ENCODE measurements at regions not wholly inside any gene's neighbourhood (a gene's known extent, or its start where the extent isn't known, plus 50 kb on each side); places are given as distances from the start of the nearest gene placed in this dataset.

DNA sequence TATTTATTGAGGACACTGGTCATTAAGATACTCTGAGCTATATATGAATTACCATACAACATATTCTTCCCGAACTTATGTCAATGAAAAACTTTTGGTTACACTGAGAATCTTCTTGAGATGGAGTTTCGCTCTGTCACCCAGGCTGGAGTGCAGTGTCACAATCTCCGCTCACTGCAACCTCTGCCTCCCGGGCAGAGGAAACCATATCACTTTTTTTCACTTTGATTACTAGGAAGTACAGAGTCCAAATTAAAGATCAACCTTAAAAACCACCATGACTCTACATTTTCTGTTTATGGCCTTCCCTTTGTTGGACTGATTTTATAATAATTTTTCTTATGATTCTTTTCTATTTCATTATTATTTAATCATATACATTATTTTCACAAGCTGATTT lies 336.5 kb downstream of the FSCB start:
- DNase-seq (ENCODE audit: low spot score) (no peak), ATAC-seq (no peak)
- peaks cover 14% of the 10 kb centered on the region for H3K9me3 Mint-ChIP-seq
- H3K27me3 Mint-ChIP-seq = no peaks in the 10 kb centered on the region
- no peak overlapping the region for H3K4me3 Mint-ChIP-seq
- no peaks in the 10 kb centered on the region for H3K4me1 Mint-ChIP-seq (ENCODE audit: low read depth in 2 of 2)
- H3K36me3 Mint-ChIP-seq = no peaks in the 10 kb centered on the region
- no peak overlapping the region for H3K27ac Mint-ChIP-seq

DNA sequence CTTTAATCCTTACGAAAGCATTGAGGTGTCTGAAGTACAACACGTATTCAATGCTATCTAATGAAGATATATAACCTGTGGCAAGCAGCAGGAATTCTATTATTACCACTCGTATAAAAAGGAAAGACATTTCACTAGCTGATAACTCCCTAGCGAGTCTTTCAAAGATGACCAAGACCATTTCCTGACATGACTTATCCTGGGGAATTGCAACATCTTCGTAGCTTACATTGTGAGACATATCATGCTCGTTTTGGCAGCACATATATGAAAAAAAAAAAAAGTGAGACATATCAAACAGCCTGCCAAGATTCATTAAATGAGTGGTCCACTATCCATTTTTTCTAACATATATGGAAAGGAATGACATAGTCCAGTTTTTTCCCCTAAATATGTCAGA lies 337.0 kb downstream of the FSCB start:
- no peak for ATAC-seq
- DNase-seq (ENCODE audit: low spot score) = no peak
- Mint-ChIP-seq H3K4me1 (ENCODE audit: low read depth in 2 of 2) (no peaks in the 10 kb centered on the region), H3K27ac (no peak overlapping the region), H3K9me3 (peaks cover 12% of the 10 kb centered on the region), H3K4me3 (no peak overlapping the region), H3K36me3 (no peaks in the 10 kb centered on the region), H3K27me3 (no peaks in the 10 kb centered on the region)

DNA sequence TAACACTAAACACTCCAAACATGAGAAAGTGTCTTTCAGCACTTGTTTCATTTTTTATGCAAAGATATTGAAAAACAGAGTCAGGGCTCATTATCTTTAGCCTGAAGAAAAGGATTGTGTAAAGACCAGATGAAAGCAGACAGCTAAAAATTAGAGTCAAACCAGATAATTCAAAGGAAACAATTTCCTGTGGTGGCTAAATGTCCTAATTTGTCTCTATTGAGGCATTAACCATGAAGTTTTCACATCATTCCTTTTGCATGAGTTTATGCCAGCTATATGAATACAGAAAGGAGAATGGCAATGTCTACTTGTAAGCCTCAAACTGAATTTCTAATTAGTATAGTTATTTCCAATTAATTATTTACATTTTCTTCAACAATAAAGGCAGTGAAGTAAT lies 338.5 kb downstream of the FSCB start:
- no peak for DNase-seq (ENCODE audit: low spot score)
- ATAC-seq = no peak
- Mint-ChIP-seq H3K36me3 (no peaks in the 10 kb centered on the region), H3K27ac (no peak overlapping the region), H3K4me3 (no peak overlapping the region), H3K4me1 (ENCODE audit: low read depth in 2 of 2) (no peaks in the 10 kb centered on the region), H3K27me3 (no peaks in the 10 kb centered on the region), H3K9me3 (peaks cover 10% of the 10 kb centered on the region)

DNA sequence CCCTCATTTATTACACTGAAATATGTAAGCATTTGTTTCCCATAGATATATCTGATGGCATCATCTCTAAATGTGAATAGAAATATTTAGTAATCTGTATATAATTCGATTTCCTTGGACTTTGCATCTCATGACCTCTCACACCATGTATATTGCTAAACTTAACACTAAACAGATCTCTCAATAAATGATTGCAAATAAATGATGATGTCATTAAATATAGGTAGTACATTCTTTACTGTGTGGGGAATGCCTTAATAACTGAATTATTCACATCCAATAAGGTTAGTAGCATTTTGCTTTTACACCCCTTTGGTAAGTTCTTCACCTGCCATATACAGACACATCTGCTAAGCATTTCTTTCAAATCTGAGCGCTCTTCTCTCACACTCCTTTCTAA lies 340.5 kb downstream of the FSCB start:
- ATAC-seq (no peak), DNase-seq (ENCODE audit: low spot score) (no peak)
- no peaks in the 10 kb centered on the region for H3K36me3 Mint-ChIP-seq
- H3K27me3 Mint-ChIP-seq = no peaks in the 10 kb centered on the region
- H3K9me3 Mint-ChIP-seq = peaks cover 22% of the 10 kb centered on the region
- no peak overlapping the region for H3K4me3 Mint-ChIP-seq
- H3K4me1 Mint-ChIP-seq (ENCODE audit: low read depth in 2 of 2) = no peaks in the 10 kb centered on the region
- no peak overlapping the region for H3K27ac Mint-ChIP-seq

DNA sequence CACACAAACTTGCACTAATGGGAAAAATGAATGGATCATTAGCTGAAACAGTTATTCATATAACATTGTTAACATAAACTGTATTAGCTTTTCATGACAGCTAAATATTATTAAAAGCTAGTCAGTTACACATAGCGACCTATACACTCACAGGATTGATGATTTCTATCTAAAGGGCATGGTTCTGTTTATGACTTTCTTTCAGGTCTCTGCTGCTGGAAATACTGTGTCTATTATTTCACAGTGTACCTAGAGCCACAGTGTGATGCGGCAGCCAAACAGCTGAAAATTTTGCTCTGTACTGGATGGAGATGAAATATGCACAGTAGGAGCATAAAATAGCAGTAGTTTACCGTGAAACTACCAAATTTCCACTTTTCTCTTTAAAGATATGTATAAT lies 341.1 kb downstream of the FSCB start:
- no peak overlapping the region for H3K27ac Mint-ChIP-seq
- no peak for ATAC-seq
- DNase-seq (ENCODE audit: low spot score) = no peak
- H3K4me1 Mint-ChIP-seq (ENCODE audit: low read depth in 2 of 2) = no peaks in the 10 kb centered on the region
- H3K27me3 Mint-ChIP-seq = no peaks in the 10 kb centered on the region
- H3K4me3 Mint-ChIP-seq = no peak overlapping the region
- H3K36me3 Mint-ChIP-seq = no peaks in the 10 kb centered on the region
- H3K9me3 Mint-ChIP-seq = peaks cover 22% of the 10 kb centered on the region

DNA sequence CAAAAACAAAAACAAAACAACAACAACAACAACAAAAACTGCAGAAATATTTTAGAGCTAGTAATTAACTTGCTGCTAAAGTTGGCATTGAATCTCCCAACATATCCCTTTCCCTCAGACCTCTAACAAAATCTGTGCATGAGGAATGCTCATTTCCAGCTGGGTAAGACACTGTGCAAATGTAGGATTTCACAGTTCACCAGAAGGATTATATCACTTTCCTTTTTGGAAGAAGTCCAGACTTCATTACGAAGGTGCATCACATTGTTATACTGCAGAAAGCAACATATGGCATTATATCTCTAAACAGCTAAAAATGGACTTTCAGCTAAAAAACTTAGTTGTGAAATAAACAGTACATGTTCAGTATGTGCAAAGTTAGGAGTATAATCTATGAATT lies 341.8 kb downstream of the FSCB start:
- no peak overlapping the region for H3K4me3 Mint-ChIP-seq
- H3K9me3 Mint-ChIP-seq = peaks cover 22% of the 10 kb centered on the region
- no peaks in the 10 kb centered on the region for H3K27me3 Mint-ChIP-seq
- DNase-seq (ENCODE audit: low spot score) = no peak
- no peaks in the 10 kb centered on the region for H3K36me3 Mint-ChIP-seq
- no peak for ATAC-seq
- no peak overlapping the region for H3K27ac Mint-ChIP-seq
- no peaks in the 10 kb centered on the region for H3K4me1 Mint-ChIP-seq (ENCODE audit: low read depth in 2 of 2)

DNA sequence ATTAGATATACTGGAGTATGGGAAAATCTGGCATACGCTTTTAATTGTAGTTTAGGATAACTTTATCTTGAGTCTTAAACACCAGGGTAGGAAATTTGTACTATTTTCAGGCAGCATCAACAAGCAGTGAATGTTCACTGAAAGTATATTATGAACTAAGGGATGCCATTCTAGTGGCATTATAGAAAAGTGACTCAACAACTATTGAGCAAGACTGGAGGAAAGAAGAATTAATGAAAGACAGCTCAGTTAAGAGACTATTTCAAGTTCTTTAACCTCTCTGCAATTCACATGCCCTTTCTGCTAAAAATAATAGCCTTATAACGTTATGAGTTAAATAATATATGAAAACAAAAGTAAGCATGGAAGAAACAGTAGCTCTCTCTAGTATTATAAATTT lies 343.1 kb downstream of the FSCB start:
- Mint-ChIP-seq H3K27me3 (no peaks in the 10 kb centered on the region), H3K4me3 (no peak overlapping the region), H3K27ac (no peak overlapping the region), H3K36me3 (no peaks in the 10 kb centered on the region), H3K4me1 (ENCODE audit: low read depth in 2 of 2) (no peaks in the 10 kb centered on the region), H3K9me3 (peaks cover 22% of the 10 kb centered on the region)
- ATAC-seq (no peak), DNase-seq (ENCODE audit: low spot score) (no peak)

DNA sequence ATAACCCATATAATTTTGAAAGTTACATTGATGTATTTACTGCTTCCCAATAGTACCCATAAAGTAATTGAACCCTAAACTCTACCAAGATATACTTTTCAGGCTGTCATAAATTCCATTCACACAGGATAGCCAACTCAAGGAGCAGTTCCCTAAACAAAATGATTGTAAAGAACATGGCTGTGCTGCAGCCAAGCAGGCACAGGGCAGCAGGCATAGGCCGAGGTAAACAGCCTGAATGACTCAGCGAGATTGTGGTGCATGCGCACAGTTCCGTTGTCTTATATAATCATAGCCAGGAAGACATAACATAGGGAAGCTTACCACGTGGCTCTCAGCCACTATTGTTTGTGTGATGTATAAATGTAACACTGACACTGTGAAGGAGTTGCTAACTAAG lies 344.9 kb downstream of the FSCB start:
- no peak overlapping the region for H3K27ac Mint-ChIP-seq
- H3K9me3 Mint-ChIP-seq = peaks cover 21% of the 10 kb centered on the region
- peaks cover 7% of the 10 kb centered on the region for H3K36me3 Mint-ChIP-seq
- H3K4me3 Mint-ChIP-seq = no peak overlapping the region
- ATAC-seq (no peak), DNase-seq (ENCODE audit: low spot score) (no peak)
- no peaks in the 10 kb centered on the region for H3K27me3 Mint-ChIP-seq
- no peaks in the 10 kb centered on the region for H3K4me1 Mint-ChIP-seq (ENCODE audit: low read depth in 2 of 2)

DNA sequence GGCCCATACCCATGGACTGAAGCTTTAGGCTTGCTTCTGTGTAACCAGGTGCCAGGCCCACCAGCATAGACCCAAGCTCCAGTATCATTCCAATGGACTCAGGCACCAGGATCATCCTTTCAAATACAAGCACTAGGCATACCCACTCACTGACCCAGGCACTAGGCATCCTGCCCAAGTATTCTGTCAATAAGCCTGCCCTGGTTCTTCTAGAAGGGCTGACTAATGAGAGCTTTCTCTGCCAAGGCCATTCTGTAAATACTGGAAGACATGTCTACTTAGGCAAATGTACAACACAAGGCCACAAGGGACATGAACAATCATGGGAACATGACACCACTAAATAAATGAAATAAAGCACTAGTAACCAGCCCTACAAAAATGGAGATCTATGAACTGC lies 352.2 kb downstream of the FSCB start:
- DNase-seq (ENCODE audit: low spot score) (no peak), ATAC-seq (no peak)
- Mint-ChIP-seq H3K4me1 (ENCODE audit: low read depth in 2 of 2) (no peaks in the 10 kb centered on the region), H3K27me3 (no peaks in the 10 kb centered on the region), H3K27ac (no peak overlapping the region), H3K36me3 (peaks cover 8% of the 10 kb centered on the region), H3K4me3 (no peak overlapping the region), H3K9me3 (peaks cover 16% of the 10 kb centered on the region)

DNA sequence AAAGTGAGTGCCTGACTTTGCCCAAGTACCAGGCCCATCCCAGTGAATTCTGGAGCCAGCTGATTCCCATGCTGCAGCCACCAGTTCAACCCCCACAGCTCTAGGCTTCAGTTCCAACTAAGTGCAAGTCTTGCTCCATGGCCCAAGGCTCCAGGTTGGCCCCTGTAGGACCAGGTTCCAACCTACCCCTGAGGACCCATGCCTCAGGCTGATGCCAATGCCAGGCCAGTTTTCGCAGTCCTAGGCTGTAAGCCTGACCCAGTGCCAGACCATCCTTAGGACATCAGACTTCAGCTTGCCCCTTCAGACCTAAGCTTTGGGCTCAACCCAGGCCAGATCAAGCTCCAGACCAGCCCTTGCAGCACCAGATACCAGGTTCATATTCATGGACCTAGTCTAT lies 352.6 kb downstream of the FSCB start:
- Mint-ChIP-seq H3K27ac (no peak overlapping the region), H3K9me3 (peaks cover 16% of the 10 kb centered on the region), H3K36me3 (peaks cover 8% of the 10 kb centered on the region)

DNA sequence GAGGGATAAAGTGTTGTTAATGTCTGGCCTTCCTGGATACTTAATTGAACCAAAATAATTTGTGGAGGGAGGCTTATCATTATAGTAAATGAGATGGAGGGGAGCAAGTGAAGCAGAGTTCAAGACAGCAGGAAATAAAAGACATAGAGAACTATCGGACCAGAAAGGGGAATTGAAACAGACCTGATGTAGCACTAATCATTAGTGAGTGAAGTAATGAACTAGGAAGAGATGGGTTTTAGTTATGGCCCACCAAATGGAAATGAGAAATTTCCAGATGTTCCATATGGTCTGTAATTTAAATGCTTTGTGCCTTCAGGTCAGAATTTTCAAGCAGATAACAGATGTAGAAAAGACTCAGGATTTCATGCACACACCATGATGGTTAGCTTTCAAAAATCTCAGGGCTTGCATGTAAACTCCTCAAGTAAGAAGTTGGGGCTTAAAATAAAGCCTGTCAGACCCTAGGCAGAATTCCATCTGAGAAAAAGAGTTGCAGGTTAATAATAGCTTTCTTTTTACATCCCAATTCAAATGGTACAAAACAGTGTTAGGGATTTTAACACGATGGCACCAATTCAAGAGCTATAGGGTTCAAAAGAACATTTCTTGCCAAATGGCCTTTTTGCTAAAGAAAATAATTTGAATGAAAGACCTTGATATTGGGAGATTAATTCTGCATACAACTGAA lies 355.8 kb downstream of the FSCB start:
- no peaks in the 10 kb centered on the region for H3K36me3 Mint-ChIP-seq
- no peaks in the 10 kb centered on the region for H3K27me3 Mint-ChIP-seq
- H3K9me3 Mint-ChIP-seq = peaks cover 6% of the 10 kb centered on the region
- H3K4me3 Mint-ChIP-seq = no peak overlapping the region
- DNase-seq (ENCODE audit: low spot score) = no peak
- H3K27ac Mint-ChIP-seq = no peak overlapping the region
- no peak for ATAC-seq
- no peaks in the 10 kb centered on the region for H3K4me1 Mint-ChIP-seq (ENCODE audit: low read depth in 2 of 2)

More for the DNA sequence above, 352.6 kb downstream of the FSCB start:
- Mint-ChIP-seq H3K4me1 (ENCODE audit: low read depth in 2 of 2) (no peaks in the 10 kb centered on the region), H3K27me3 (no peaks in the 10 kb centered on the region), H3K4me3 (no peak overlapping the region)
- DNase-seq (ENCODE audit: low spot score) (no peak), ATAC-seq (no peak)

DNA sequence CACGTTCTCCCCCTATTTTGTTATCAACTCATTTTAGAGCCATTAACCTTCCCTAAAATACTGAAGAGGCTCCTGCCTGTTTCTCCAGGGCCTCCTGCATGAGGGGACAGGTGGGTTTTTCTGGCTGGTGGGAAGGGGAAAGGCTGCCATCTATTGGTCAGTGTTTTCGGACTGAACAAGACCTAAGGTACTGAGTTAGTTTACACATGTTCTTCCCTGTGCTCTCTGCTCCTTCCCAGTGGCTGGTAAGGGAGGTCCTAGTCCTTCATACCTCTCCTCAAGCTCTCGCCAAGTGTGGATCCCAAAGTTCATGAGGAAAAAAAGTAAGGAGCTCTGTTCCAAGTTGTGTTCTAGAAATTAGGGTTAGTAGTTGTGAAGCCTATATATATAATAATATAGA lies 357.5 kb downstream of the FSCB start:
- Mint-ChIP-seq H3K36me3 (no peaks in the 10 kb centered on the region), H3K27ac (no peak overlapping the region), H3K27me3 (no peaks in the 10 kb centered on the region), H3K4me3 (no peak overlapping the region), H3K4me1 (ENCODE audit: low read depth in 2 of 2) (no peaks in the 10 kb centered on the region), H3K9me3 (peaks cover 6% of the 10 kb centered on the region)
- ATAC-seq (no peak), DNase-seq (ENCODE audit: low spot score) (no peak)

DNA sequence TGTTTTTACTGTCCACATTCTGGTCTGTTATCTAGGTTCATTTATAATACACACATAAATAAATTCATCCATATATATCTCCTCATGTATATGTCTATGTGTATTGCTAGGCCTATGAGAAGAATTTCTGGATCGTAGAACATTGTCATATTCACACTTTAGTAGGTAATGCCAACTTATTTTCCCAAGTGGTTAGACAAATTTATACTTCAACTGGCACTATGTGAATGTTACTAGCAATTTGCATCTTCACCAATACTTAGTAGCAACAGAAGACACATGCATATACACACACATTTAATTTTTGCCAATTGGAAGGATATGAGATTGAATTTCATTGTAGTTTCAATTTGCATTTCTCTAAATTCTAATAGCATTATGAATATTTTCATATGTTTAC lies 365.1 kb downstream of the FSCB start:
- Mint-ChIP-seq H3K27me3 (no peaks in the 10 kb centered on the region), H3K9me3 (peaks cover 18% of the 10 kb centered on the region)
- no peak for ATAC-seq

DNA sequence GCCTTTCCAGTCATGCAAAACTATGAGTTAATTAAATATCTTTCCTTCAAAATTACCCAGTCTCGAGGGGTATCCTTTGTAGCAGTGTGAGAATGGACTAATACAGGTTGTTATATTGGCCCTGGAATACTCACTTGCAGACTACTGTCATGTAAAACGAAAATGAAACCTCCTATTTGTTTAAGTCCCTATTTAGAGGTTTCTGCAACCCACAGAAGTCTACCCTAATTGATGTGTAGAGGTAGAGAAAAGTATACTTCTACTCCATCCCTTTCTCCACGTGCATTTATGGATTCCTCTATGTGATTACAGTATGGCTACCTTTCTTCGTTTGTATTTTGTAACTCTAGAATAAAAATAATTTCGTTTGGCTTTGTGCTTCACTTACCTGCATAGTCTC lies 371.1 kb downstream of the FSCB start:
- no peaks in the 10 kb centered on the region for H3K27me3 Mint-ChIP-seq
- H3K36me3 Mint-ChIP-seq = no peaks in the 10 kb centered on the region
- peaks cover 15% of the 10 kb centered on the region for H3K9me3 Mint-ChIP-seq
- no peak overlapping the region for H3K27ac Mint-ChIP-seq
- H3K4me1 Mint-ChIP-seq (ENCODE audit: low read depth in 2 of 2) = no peaks in the 10 kb centered on the region
- H3K4me3 Mint-ChIP-seq = no peak overlapping the region
- ATAC-seq (no peak), DNase-seq (ENCODE audit: low spot score) (no peak)

More for the DNA sequence above, 365.1 kb downstream of the FSCB start:
- Mint-ChIP-seq H3K4me1 (ENCODE audit: low read depth in 2 of 2) (no peaks in the 10 kb centered on the region), H3K36me3 (no peaks in the 10 kb centered on the region), H3K27ac (no peak overlapping the region), H3K4me3 (no peak overlapping the region)
- DNase-seq (ENCODE audit: low spot score) = no peak

DNA sequence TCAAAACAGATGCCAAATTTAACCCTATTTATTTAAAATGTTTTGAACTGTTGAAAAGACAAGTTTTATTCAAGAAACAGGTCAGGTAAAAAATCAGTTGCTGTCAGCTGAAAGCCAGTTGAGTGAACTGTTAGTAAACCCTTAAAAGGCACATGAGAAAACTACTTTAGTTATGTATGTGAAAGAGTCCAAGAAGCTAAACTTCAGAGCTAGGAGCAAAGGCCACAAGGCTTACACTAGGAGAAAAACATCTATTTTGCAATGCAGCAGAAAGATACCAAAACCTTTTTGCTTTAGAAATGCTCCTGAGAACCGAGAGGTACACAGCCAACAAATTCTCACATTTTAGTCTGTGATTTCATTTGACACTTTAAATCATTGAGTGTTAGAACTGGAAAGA lies 375.2 kb downstream of the FSCB start:
- Mint-ChIP-seq H3K27ac (no peak overlapping the region), H3K4me1 (ENCODE audit: low read depth in 2 of 2) (no peaks in the 10 kb centered on the region)
- ATAC-seq = no peak

More for the DNA sequence above, 375.2 kb downstream of the FSCB start:
- Mint-ChIP-seq H3K27me3 (no peaks in the 10 kb centered on the region), H3K4me3 (no peak overlapping the region), H3K9me3 (peaks cover 7% of the 10 kb centered on the region), H3K36me3 (no peaks in the 10 kb centered on the region)
- no peak for DNase-seq (ENCODE audit: low spot score)

Data from natural killer cell treated with Interleukin-12 subunit alpha and Interleukin-12 subunit beta and Interleukin-15 and Interleukin-18, amount 100 ng/mL, for 72 hours (primary cell).